ENCODE measurements at regions not wholly inside any gene's neighbourhood (a gene's known extent, or its start where the extent isn't known, plus 50 kb on each side); places are given as distances from the start of the nearest gene placed in this dataset.
"Not testable (repeated sequence)": the region's sequence is repeated elsewhere in the genome, so short reads cannot be mapped to it uniquely, and the experiment has no call there.

GRCh38 chr7:42650701-42651100 is 261.2 kb downstream of the C7orf25 start:
- Histone ChIP-seq H3K4me3 (ENCODE audit: low read depth, low read length) (no peak overlapping the region), H3K36me3 (ENCODE audit: control insufficient read depth, insufficient read depth, low read length) (no peaks in the 10 kb centered on the region), H3K27me3 (ENCODE audit: control insufficient read depth, insufficient read depth, low read length) (no peaks in the 10 kb centered on the region)
- DNase-seq (ENCODE audit: low read depth), result no peak
- TF ChIP-seq CTCF (IDR thresholded peaks at IDR 0.05; ENCODE audit: insufficient read depth, low read length, poor library complexity, severe bottlenecking), result no peak

- Histone ChIP-seq H3K36me3 (ENCODE audit: control insufficient read depth, insufficient read depth, low read length) (no peaks in the 10 kb centered on the region), H3K4me3 (ENCODE audit: low read depth, low read length) (no peak overlapping the region), H3K27me3 (ENCODE audit: control insufficient read depth, insufficient read depth, low read length) (no peaks in the 10 kb centered on the region)
- no peak for DNase-seq (ENCODE audit: low read depth)
- TF ChIP-seq CTCF (IDR thresholded peaks at IDR 0.05; ENCODE audit: insufficient read depth, low read length, poor library complexity, severe bottlenecking), result no peak
These were observed 261.7 kb downstream of the C7orf25 start for GRCh38 chr7:42650171-42650570.

GRCh38 chr7:42645906-42646305 is 266.0 kb downstream of the C7orf25 start:
- no peak overlapping the region for H3K4me3 ChIP-seq (ENCODE audit: low read depth, low read length)
- no peaks in the 10 kb centered on the region for H3K36me3 ChIP-seq (ENCODE audit: control insufficient read depth, insufficient read depth, low read length)
- DNase-seq (ENCODE audit: low read depth), result no peak
- no peaks in the 10 kb centered on the region for H3K27me3 ChIP-seq (ENCODE audit: control insufficient read depth, insufficient read depth, low read length)
- TF ChIP-seq CTCF (IDR thresholded peaks at IDR 0.05; ENCODE audit: insufficient read depth, low read length, poor library complexity, severe bottlenecking), result no peak

GRCh38 chr7:42642699-42643098 is 269.2 kb downstream of the C7orf25 start:
- no peak for TF ChIP-seq CTCF (IDR thresholded peaks at IDR 0.05; ENCODE audit: insufficient read depth, low read length, poor library complexity, severe bottlenecking)
- DNase-seq (ENCODE audit: low read depth), result no peak
- Histone ChIP-seq H3K36me3 (ENCODE audit: control insufficient read depth, insufficient read depth, low read length) (no peaks in the 10 kb centered on the region), H3K4me3 (ENCODE audit: low read depth, low read length) (no peak overlapping the region), H3K27me3 (ENCODE audit: control insufficient read depth, insufficient read depth, low read length) (no peaks in the 10 kb centered on the region)

- no peak for DNase-seq (ENCODE audit: low read depth)
- no peak for TF ChIP-seq CTCF (IDR thresholded peaks at IDR 0.05; ENCODE audit: insufficient read depth, low read length, poor library complexity, severe bottlenecking)
- Histone ChIP-seq H3K36me3 (ENCODE audit: control insufficient read depth, insufficient read depth, low read length) (no peaks in the 10 kb centered on the region), H3K27me3 (ENCODE audit: control insufficient read depth, insufficient read depth, low read length) (no peaks in the 10 kb centered on the region), H3K4me3 (ENCODE audit: low read depth, low read length) (no peak overlapping the region)
These were observed 271.9 kb downstream of the C7orf25 start for GRCh38 chr7:42639930-42640329.

- DNase-seq (ENCODE audit: low read depth); H3K27me3 ChIP-seq (ENCODE audit: control insufficient read depth, insufficient read depth, low read length); H3K36me3 ChIP-seq (ENCODE audit: control insufficient read depth, insufficient read depth, low read length); H3K4me3 ChIP-seq (ENCODE audit: low read depth, low read length): not testable (repeated sequence)
These were observed 275.5 kb downstream of the C7orf25 start for GRCh38 chr7:42636380-42636779.

Measured in kidney epithelial cell (primary cell).